Psoas muscle (tissue), 7 donors: ENCODE measurements at regions not wholly inside any gene's neighbourhood (a gene's known extent, or its start where the extent isn't known, plus 50 kb on each side); places are given as distances from the start of the nearest gene placed in this dataset.

Source experiments
- ATAC-seq, 4 donors: fragments of 200-7000 bp; cut with Tn5 transposase; one replicate each; pipeline ENCODE4 v1.9.1; 2020; ENCODE audit warnings: moderate library complexity in 3 of 4, mild to moderate bottlenecking in 2 of 4
- DNase-seq, 2 donors: peaks; one replicate each; pipeline ENCODE4 v3.0.0-alpha.2; 2020
- H3K27ac ChIP-seq: fragments of 200-600 bp; one replicate; pipeline ENCODE4 v1.8.0; 2022
- H3K27me3 ChIP-seq, 3 donors: fragments of 200-600 bp in 1 of 3; one replicate each; pipeline versions ENCODE4 v1.6.1 to v1.8.0; 2013 to 2022; ENCODE audit warnings: low read length in 2 of 3, mild to moderate bottlenecking in 2 of 3, moderate library complexity in 1 of 3; ENCODE audit not compliant: insufficient read depth in 3 of 3
- H3K36me3 ChIP-seq, 2 donors: fragments of 200-600 bp in 1 of 2; one replicate each; pipeline versions ENCODE4 v1.6.1 to v1.8.0; 2013 to 2022; ENCODE audit warnings: low read depth in 1 of 2, mild to moderate bottlenecking in 1 of 2, moderate library complexity in 1 of 2; ENCODE audit not compliant: insufficient read depth in 1 of 2
- H3K4me1 ChIP-seq: fragments of 200-600 bp; one replicate; pipeline ENCODE4 v1.8.0; 2022
- H3K4me3 ChIP-seq: fragments of 200-600 bp; one replicate; pipeline ENCODE4 v1.8.0; 2022; ENCODE audit warnings: mild to moderate bottlenecking
- H3K9me3 ChIP-seq: fragments of 200-600 bp; one replicate; pipeline ENCODE4 v1.8.0; 2022
- WGBS, 3 donors: extraction: QIAGEN DNeasy Blood & Tissue Kit; methylation state at CpG; one replicate each; pipeline versions ENCODE4 v1.1.6 to v1.1.7; 2013; 5-methylcytosine and 5-hydroxymethylcytosine counted together
- intact Hi-C, 2 donors: fragments of 100-400 bp; cut with DNase I; formaldehyde crosslinking; loops; one replicate each; pipeline versions ENCODE4 v1.11.0 to v1.14.2; 2022
- TF ChIP-seq, protein P1 (sequence below): fragments of 200-600 bp; IDR thresholded peaks from one replicate; pipeline ENCODE4 v1.8.0; 2022; ENCODE audit warnings: antibody characterized with exemption
- donor health status: healthy with polysubstance abuse.
- donor health status: DM: no; HTN: no; CAD: no; lungs with moderate emphysema.
- donor health status: Bipolar disorder and iron deficiency.
- donor health status: healthy.
- donor health status: DM: yes; HTN: yes; CAD: no.
- donor health status: DM: no; HTN: no; CAD: no.
- donor health status: DM: yes; HTN: yes; CAD: no.

GRCh38 chr4:31573554-31573953 is 853.4 kb downstream of the PCDH7 start:
- 70 to 74% (median 74%) methylated on average over 5 of the region's 5 CpGs for WGBS, 3 donors
- TF ChIP-seq, protein P1, sequence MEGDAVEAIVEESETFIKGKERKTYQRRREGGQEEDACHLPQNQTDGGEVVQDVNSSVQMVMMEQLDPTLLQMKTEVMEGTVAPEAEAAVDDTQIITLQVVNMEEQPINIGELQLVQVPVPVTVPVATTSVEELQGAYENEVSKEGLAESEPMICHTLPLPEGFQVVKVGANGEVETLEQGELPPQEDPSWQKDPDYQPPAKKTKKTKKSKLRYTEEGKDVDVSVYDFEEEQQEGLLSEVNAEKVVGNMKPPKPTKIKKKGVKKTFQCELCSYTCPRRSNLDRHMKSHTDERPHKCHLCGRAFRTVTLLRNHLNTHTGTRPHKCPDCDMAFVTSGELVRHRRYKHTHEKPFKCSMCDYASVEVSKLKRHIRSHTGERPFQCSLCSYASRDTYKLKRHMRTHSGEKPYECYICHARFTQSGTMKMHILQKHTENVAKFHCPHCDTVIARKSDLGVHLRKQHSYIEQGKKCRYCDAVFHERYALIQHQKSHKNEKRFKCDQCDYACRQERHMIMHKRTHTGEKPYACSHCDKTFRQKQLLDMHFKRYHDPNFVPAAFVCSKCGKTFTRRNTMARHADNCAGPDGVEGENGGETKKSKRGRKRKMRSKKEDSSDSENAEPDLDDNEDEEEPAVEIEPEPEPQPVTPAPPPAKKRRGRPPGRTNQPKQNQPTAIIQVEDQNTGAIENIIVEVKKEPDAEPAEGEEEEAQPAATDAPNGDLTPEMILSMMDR, result no peak

DNA sequence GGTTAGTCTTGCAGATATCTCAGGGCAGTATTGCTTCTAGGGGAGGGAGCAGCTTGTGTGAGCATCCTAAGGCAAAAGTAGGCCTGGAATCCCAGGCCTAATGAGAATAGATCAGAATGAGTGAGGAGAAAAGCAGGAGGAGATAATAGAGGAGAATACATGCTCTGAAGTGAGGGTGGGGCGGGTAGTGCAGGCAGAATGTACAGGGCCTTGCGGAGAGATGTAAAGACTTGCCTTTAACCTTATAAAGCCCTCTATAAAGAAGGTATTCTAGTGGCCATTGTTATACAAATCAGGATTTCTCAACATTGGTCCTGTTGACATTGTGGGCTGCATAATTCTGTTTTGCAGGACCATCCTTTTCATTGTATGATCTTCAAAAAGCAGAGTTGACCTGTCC is 855.3 kb downstream of the PCDH7 start:
- H3K4me1 ChIP-seq, result no peaks in the 10 kb centered on the region
- no peaks in the 10 kb centered on the region for H3K36me3 ChIP-seq
- ATAC-seq (no peak), DNase-seq (no peak)
- no peaks in the 10 kb centered on the region for H3K9me3 ChIP-seq
- H3K27ac ChIP-seq, result no peak overlapping the region
- intact Hi-C loops, result no loop called here
- H3K27me3 ChIP-seq, result no peaks in the 10 kb centered on the region
- H3K4me3 ChIP-seq, result no peak overlapping the region
- 93 to 96% (median 95%) methylated on average over 2 of the region's 2 CpGs for WGBS, 3 donors
- TF ChIP-seq, protein P1, result no peak

More at GRCh38 chr4:31573554-31573953, 853.4 kb downstream of the PCDH7 start:
- DNase-seq, result no peak
- Histone ChIP-seq H3K4me1 (no peaks in the 10 kb centered on the region), H3K27ac (no peak overlapping the region), H3K9me3 (no peaks in the 10 kb centered on the region), H3K4me3 (no peak overlapping the region), H3K27me3 (no peaks in the 10 kb centered on the region), H3K36me3 (no peaks in the 10 kb centered on the region)
- ATAC-seq, result no peak
- intact Hi-C loops, result no loop called here

GRCh38 chr4:31580843-31581242 is 860.7 kb downstream of the PCDH7 start:
- Histone ChIP-seq H3K9me3 (no peaks in the 10 kb centered on the region), H3K27ac (no peak overlapping the region), H3K4me1 (no peaks in the 10 kb centered on the region), H3K36me3 (no peaks in the 10 kb centered on the region), H3K4me3 (no peak overlapping the region), H3K27me3 (no peaks in the 10 kb centered on the region)
- 79 to 95% (median 88%) methylated on average over 1 of the region's 1 CpG for WGBS, 3 donors
- no peak for DNase-seq
- TF ChIP-seq, protein P1, result no peak
- intact Hi-C loops, result no loop called here
- no peak for ATAC-seq

- H3K36me3 ChIP-seq, result no peaks in the 10 kb centered on the region
- DNase-seq, result no peak
- no peak for ATAC-seq
- H3K27ac ChIP-seq, result no peak overlapping the region
- 73 to 80% (median 75%) methylated on average over 2 of the region's 2 CpGs for WGBS, 3 donors
- intact Hi-C loops, result no loop called here
- TF ChIP-seq, protein P1, result no peak
- no peak overlapping the region for H3K4me3 ChIP-seq
- no peaks in the 10 kb centered on the region for H3K27me3 ChIP-seq
- H3K9me3 ChIP-seq, result no peaks in the 10 kb centered on the region
- no peaks in the 10 kb centered on the region for H3K4me1 ChIP-seq
These were observed 865.3 kb downstream of the PCDH7 start for GRCh38 chr4:31585503-31585902.

GRCh38 chr4:31592293-31592692 is 872.1 kb downstream of the PCDH7 start:
- TF ChIP-seq, protein P1, result no peak
- ATAC-seq (no peak), DNase-seq (no peak)
- no peaks in the 10 kb centered on the region for H3K4me1 ChIP-seq
- intact Hi-C loops, result no loop called here
- no peaks in the 10 kb centered on the region for H3K36me3 ChIP-seq
- no peaks in the 10 kb centered on the region for H3K27me3 ChIP-seq
- H3K27ac ChIP-seq, result no peak overlapping the region
- no peak overlapping the region for H3K4me3 ChIP-seq
- no peaks in the 10 kb centered on the region for H3K9me3 ChIP-seq
- 23 to 44% (median 40%) methylated on average over 2 of the region's 2 CpGs for WGBS, 3 donors
